ENCODE measurements at regions not wholly inside any gene's neighbourhood (a gene's known extent, or its start where the extent isn't known, plus 50 kb on each side); places are given as distances from the start of the nearest gene placed in this dataset.

GRCh38 chr5:167664222-167664804 is 627.1 kb upstream of the WWC1 start:
- DNase-seq: no peak

- DNase-seq: no peak
Observed at GRCh38 chr5:167665841-167666375, 625.5 kb upstream of the WWC1 start.

- DNase-seq: no peak
Observed at GRCh38 chr5:167671176-167671575, 620.3 kb upstream of the WWC1 start.

GRCh38 chr5:167673942-167674341 is 617.5 kb upstream of the WWC1 start:
- no peak for DNase-seq

- DNase-seq: no peak
Observed at GRCh38 chr5:167678481-167678880, 613.0 kb upstream of the WWC1 start.

GRCh38 chr5:167684251-167684650 is 607.2 kb upstream of the WWC1 start:
- DNase-seq: no peak

- DNase-seq: no peak
Observed at GRCh38 chr5:167688341-167689130, 602.9 kb upstream of the WWC1 start.

- no peak for DNase-seq
Observed at GRCh38 chr5:167694325-167695147, 596.9 kb upstream of the WWC1 start.

- no peak for DNase-seq
Observed at GRCh38 chr5:167696558-167697314, 594.7 kb upstream of the WWC1 start.

- no peak for DNase-seq
Observed at GRCh38 chr5:167699432-167699831, 592.0 kb upstream of the WWC1 start.

- DNase-seq: no peak
Observed at GRCh38 chr5:167701051-167701450, 590.4 kb upstream of the WWC1 start.

- DNase-seq: no peak
Observed at GRCh38 chr5:167702014-167702413, 589.4 kb upstream of the WWC1 start.

- DNase-seq: no peak
Observed at GRCh38 chr5:167708449-167708848, 583.0 kb upstream of the WWC1 start.

- DNase-seq: no peak
Observed at GRCh38 chr5:167709625-167710024, 581.8 kb upstream of the WWC1 start.

GRCh38 chr5:167710444-167711073 is 580.9 kb upstream of the WWC1 start:
- DNase-seq: no peak

GRCh38 chr5:167712986-167713585 is 578.4 kb upstream of the WWC1 start:
- no peak for DNase-seq

- DNase-seq: no peak
Observed at GRCh38 chr5:167713896-167714295, 577.5 kb upstream of the WWC1 start.

GRCh38 chr5:167716126-167716775 is 575.2 kb upstream of the WWC1 start:
- no peak for DNase-seq

- DNase-seq: no peak
Observed at GRCh38 chr5:167720259-167720658, 571.2 kb upstream of the WWC1 start.

- no peak for DNase-seq
Observed at GRCh38 chr5:167720676-167721260, 570.7 kb upstream of the WWC1 start.

GRCh38 chr5:167721926-167722440 is 569.5 kb upstream of the WWC1 start:
- DNase-seq: no peak

Measured in midbrain (tissue), 1 donor.